IPS-15b (cell line): ENCODE measurements at regions not wholly inside any gene's neighbourhood (a gene's known extent, or its start where the extent isn't known, plus 50 kb on each side); places are given as distances from the start of the nearest gene placed in this dataset.

ENCODE experiments used
- H3K27me3 ChIP-seq: one replicate; pipeline ENCODE4 v1.6.1; 2013; ENCODE audit warnings: low read length; ENCODE audit not compliant: control insufficient read depth, insufficient read depth
- H3K36me3 ChIP-seq: one replicate; pipeline ENCODE4 v1.6.1; 2013; ENCODE audit warnings: low read length; ENCODE audit not compliant: control insufficient read depth, insufficient read depth
- H3K4me1 ChIP-seq: one replicate; pipeline ENCODE4 v1.6.1; 2013; ENCODE audit warnings: mild to moderate bottlenecking, low read length; ENCODE audit not compliant: control insufficient read depth, insufficient read depth
- H3K4me3 ChIP-seq: one replicate; pipeline ENCODE4 v1.5.1; 2013; ENCODE audit warnings: low read depth, low read length
- H3K9ac ChIP-seq: one replicate; pipeline ENCODE4 v1.6.1; 2013; ENCODE audit warnings: low read depth, mild to moderate bottlenecking, low read length
- H3K9me3 ChIP-seq: one replicate; pipeline ENCODE4 v1.6.1; 2013; ENCODE audit warnings: mild to moderate bottlenecking, low read length; ENCODE audit not compliant: control insufficient read depth, insufficient read depth

- Histone ChIP-seq H3K9me3 (no peaks in the 10 kb centered on the region), H3K36me3 (no peaks in the 10 kb centered on the region), H3K4me1 (peaks cover 5% of the 10 kb centered on the region), H3K9ac (no peak overlapping the region), H3K27me3 (no peaks in the 10 kb centered on the region), H3K4me3 (no peak overlapping the region)
Measured at GRCh38 chr20:17068084-17068711, 158.6 kb upstream of the PCSK2 start.

GRCh38 chr20:17077030-17077429 lies 149.8 kb upstream of the PCSK2 start:
- H3K36me3 ChIP-seq = no peaks in the 10 kb centered on the region
- no peak overlapping the region for H3K9ac ChIP-seq
- H3K27me3 ChIP-seq = no peaks in the 10 kb centered on the region
- no peaks in the 10 kb centered on the region for H3K4me1 ChIP-seq
- no peaks in the 10 kb centered on the region for H3K9me3 ChIP-seq
- H3K4me3 ChIP-seq = no peak overlapping the region

- H3K9me3 ChIP-seq = no peaks in the 10 kb centered on the region
- H3K4me3 ChIP-seq = no peak overlapping the region
- H3K27me3 ChIP-seq = no peaks in the 10 kb centered on the region
- H3K4me1 ChIP-seq = no peaks in the 10 kb centered on the region
- H3K36me3 ChIP-seq = no peaks in the 10 kb centered on the region
- no peak overlapping the region for H3K9ac ChIP-seq
Measured at GRCh38 chr20:17083738-17084137, 143.1 kb upstream of the PCSK2 start.

- Histone ChIP-seq H3K9ac (no peak overlapping the region), H3K36me3 (no peaks in the 10 kb centered on the region), H3K4me1 (no peaks in the 10 kb centered on the region), H3K27me3 (no peaks in the 10 kb centered on the region), H3K4me3 (no peak overlapping the region), H3K9me3 (no peaks in the 10 kb centered on the region)
Measured at GRCh38 chr20:17084909-17085308, 141.9 kb upstream of the PCSK2 start.

- Histone ChIP-seq H3K9me3 (no peaks in the 10 kb centered on the region), H3K4me1 (no peaks in the 10 kb centered on the region), H3K36me3 (no peaks in the 10 kb centered on the region), H3K4me3 (no peak overlapping the region), H3K9ac (no peak overlapping the region), H3K27me3 (no peaks in the 10 kb centered on the region)
Measured at GRCh38 chr20:17093782-17094181, 133.1 kb upstream of the PCSK2 start.

GRCh38 chr20:17097603-17098002 lies 129.2 kb upstream of the PCSK2 start:
- no peaks in the 10 kb centered on the region for H3K27me3 ChIP-seq
- no peaks in the 10 kb centered on the region for H3K4me1 ChIP-seq
- H3K4me3 ChIP-seq = no peak overlapping the region
- H3K9ac ChIP-seq = no peak overlapping the region
- H3K36me3 ChIP-seq = no peaks in the 10 kb centered on the region
- H3K9me3 ChIP-seq = no peaks in the 10 kb centered on the region

GRCh38 chr20:17100506-17100905 lies 126.3 kb upstream of the PCSK2 start:
- Histone ChIP-seq H3K4me1 (no peaks in the 10 kb centered on the region), H3K9me3 (no peaks in the 10 kb centered on the region), H3K36me3 (no peaks in the 10 kb centered on the region), H3K4me3 (no peak overlapping the region), H3K9ac (no peak overlapping the region), H3K27me3 (no peaks in the 10 kb centered on the region)

GRCh38 chr20:17107127-17107526 lies 119.7 kb upstream of the PCSK2 start:
- no peaks in the 10 kb centered on the region for H3K9me3 ChIP-seq
- H3K4me1 ChIP-seq = no peaks in the 10 kb centered on the region
- no peaks in the 10 kb centered on the region for H3K36me3 ChIP-seq
- no peak overlapping the region for H3K9ac ChIP-seq
- no peaks in the 10 kb centered on the region for H3K27me3 ChIP-seq
- H3K4me3 ChIP-seq = no peak overlapping the region

GRCh38 chr20:17108896-17109295 lies 117.9 kb upstream of the PCSK2 start:
- Histone ChIP-seq H3K27me3 (no peaks in the 10 kb centered on the region), H3K9me3 (no peaks in the 10 kb centered on the region), H3K36me3 (no peaks in the 10 kb centered on the region), H3K4me3 (no peak overlapping the region), H3K9ac (no peak overlapping the region), H3K4me1 (no peaks in the 10 kb centered on the region)

- no peaks in the 10 kb centered on the region for H3K36me3 ChIP-seq
- no peak overlapping the region for H3K9ac ChIP-seq
Measured at GRCh38 chr20:17109307-17109706, 117.5 kb upstream of the PCSK2 start.

GRCh38 chr20:17128206-17128605 lies 98.6 kb upstream of the PCSK2 start:
- Histone ChIP-seq H3K9me3 (no peaks in the 10 kb centered on the region), H3K4me3 (no peak overlapping the region), H3K4me1 (peaks cover 8% of the 10 kb centered on the region), H3K9ac (no peak overlapping the region), H3K27me3 (no peaks in the 10 kb centered on the region), H3K36me3 (no peaks in the 10 kb centered on the region)

More at GRCh38 chr20:17109307-17109706, 117.5 kb upstream of the PCSK2 start:
- Histone ChIP-seq H3K4me3 (no peak overlapping the region), H3K9me3 (no peaks in the 10 kb centered on the region), H3K27me3 (no peaks in the 10 kb centered on the region), H3K4me1 (no peaks in the 10 kb centered on the region)

- Histone ChIP-seq H3K4me3 (no peak overlapping the region), H3K27me3 (no peaks in the 10 kb centered on the region), H3K9me3 (no peaks in the 10 kb centered on the region), H3K36me3 (no peaks in the 10 kb centered on the region), H3K4me1 (peaks cover 8% of the 10 kb centered on the region), H3K9ac (no peak overlapping the region)
Measured at GRCh38 chr20:17129089-17129488, 97.8 kb upstream of the PCSK2 start.
